NCI-H1930 (cell line): ENCODE measurements at regions not wholly inside any gene's neighbourhood (a gene's known extent, or its start where the extent isn't known, plus 50 kb on each side); places are given as distances from the start of the nearest gene placed in this dataset.

Experiments
- DNase-seq, 2 experiments: peaks; one replicate each; lab custom pipeline; 2025; lab: John Stamatoyannopoulos, UW

DNA sequence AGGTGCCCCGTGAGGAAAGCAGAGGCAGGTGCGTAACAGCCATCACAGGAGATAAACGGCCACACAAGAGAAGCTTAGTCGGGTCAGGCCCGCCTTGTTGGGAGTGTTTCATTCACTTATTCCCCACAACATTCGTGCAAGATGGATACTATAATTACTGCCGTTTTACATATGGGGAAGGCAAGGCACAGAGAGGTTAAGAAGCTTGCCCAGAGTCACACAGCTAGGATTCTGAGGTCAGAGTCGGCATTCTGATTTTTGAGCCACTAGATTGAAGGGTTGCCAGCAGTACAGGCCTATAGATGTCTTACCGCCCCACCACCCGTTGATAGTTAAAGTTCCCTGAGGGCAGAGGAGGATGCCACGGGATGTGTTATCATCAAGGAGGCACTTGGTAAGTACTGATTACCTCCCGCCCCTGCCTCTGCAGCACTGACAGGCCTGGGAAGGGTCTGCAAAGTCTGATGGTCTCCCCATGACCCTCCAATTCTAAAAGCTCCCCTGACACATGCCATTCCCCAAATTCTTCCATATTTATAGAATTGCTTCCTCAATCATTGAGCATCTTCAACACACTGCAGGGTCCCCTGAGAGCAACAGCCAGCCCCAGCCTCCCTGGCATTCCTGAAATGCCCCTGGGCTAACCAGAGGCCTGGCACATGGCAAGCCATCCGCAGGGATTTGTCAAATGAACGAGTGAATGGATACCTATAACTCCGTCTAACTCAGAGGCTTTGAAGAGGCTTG is 74.7 kb upstream of the CLDN14 start:
- no peak for DNase-seq

GRCh38 chr21:36555199-36555800 is 75.4 kb upstream of the CLDN14 start:
- DNase-seq, result no peak

DNA sequence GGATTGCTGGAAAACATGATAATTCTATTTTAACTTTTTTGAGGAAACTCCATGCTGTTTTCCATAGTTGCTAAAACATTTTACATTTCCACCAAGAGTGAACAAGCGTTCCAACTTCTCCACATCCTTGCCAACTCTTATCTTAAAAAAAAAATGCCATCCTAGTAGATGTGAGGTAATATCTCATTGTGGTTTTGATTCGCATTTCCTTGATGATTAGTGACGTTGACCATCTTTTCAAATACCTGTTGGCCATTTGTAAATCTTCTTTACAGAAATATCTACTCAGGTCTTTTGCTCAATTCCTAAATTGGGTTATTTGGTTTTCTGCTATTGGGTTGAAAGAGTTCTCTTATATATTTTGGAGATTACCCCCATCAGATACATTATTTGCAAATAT is 77.4 kb upstream of the CLDN14 start:
- DNase-seq, result no peak

- no peak for DNase-seq
Observed at GRCh38 chr21:36560933-36561575, 81.1 kb upstream of the CLDN14 start.

DNA sequence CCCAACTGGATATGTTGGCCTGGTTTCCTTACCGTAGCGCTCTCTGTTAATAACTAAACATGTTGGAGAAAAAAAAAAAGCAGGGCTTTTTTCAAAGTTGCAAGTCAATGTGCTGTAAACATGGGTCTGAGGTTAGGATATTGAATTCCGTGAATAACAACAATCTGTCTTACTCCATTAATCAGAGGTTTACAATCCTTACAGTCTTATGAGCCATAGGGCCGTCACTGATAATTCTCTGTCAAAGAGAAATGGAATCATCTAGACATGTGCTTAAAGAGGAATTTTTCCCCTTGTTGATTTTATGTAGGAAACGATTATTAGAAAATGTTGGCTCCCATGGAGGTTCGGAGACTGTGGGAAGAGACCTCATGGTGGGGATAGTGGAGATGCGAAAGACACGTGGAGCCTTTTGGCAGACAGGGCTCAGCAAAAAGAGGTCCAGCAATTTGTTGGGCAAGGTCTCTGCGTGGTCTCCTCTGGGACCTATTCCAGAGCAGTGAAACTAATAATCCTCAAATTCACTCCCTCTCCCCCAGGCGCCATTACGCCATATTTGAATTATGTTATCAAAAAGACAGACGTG is 83.5 kb upstream of the CLDN14 start:
- DNase-seq, result no peak

DNA sequence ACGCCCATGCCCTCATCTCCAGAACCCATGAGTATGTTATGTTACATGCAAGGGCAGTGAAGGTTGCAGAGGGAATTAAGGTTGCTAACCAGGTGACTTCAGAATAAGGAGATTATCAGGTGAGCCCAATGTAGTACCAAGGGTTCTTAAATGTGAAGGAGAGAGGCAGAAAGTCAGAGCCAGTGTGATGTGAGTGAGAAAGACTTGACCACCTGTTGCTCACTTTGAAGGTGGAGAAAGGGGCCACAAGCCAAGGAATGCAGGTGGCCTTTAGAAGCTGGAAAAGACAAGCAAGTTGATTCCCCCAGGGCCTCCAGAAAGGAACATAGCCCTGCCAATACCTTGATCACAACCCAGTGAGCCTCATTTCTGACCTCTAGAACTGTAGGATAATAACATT is 84.7 kb upstream of the CLDN14 start:
- DNase-seq, result no peak

GRCh38 chr21:36565540-36565939 is 85.6 kb upstream of the CLDN14 start:
- DNase-seq, result no peak

DNA sequence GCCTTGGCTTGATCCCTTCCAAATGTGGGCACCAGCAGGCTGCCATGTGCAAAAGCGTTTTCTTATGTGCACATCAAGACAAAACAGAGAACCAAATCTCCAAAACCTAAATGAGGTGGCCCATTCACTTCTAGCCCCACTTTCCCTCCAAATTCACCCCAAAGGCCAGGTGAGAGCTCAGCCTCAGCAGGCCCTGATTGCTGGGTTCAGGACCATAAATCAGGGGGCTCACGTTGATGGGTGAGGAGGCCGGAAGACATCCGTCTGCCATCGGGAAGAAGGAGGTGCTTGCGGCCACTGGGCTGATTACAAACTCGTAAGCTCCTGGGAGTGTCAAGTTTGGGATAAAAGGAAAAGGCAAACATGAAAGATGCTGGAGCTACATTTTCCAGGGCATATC is 86.7 kb upstream of the CLDN14 start:
- no peak for DNase-seq

DNA sequence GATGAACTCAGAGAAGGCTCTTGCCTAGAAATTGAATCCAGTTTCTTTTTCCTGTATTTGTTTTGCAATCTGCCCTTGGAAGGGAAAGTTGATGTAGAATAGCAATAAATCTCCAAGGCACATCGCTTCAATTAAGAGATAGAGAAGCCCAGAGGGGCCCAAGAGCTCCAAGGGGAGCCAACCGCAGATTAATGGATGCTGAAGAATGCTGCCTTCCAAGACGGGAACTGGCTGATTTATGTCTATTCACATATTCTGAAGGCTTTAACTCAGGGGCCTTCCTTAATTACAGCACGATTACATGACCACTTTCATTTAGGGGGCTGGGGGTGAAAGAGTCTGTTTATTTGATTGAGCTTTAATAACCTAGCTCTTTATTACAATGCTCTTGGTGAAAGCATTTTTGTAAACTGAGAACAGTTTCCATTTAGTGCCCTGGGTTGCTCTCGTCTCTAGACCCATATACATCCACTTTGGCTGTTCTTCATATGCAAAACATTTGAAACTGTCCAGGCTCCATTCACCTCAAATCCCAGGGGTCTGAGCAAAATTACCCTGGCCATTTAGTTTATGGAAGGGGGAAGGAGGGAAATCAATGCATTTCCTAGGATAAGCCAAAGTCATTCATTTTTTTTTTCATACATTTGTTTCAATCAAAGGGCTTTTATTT is 87.4 kb upstream of the CLDN14 start:
- no peak for DNase-seq

DNA sequence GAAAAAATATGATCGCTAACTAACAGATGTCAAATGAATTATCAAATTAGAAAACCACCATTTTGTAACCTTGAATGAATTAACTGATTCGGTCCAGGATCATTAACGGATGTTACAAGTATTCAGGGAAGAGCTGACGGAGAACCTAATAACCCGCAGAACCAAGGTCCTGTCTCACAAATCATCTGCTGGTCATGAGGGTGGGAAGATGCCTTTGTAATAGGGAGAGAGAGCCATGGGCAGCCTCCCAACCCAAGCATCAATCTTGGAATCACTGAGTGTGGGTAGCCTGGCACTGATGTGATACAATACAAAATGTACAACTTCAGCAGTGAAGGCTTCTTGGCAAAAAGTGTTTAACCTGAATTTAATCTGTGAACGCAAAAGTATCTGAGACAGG is 89.6 kb upstream of the CLDN14 start:
- no peak for DNase-seq

- DNase-seq, result no peak
Observed at GRCh38 chr21:36571556-36571955, 91.6 kb upstream of the CLDN14 start.

DNA sequence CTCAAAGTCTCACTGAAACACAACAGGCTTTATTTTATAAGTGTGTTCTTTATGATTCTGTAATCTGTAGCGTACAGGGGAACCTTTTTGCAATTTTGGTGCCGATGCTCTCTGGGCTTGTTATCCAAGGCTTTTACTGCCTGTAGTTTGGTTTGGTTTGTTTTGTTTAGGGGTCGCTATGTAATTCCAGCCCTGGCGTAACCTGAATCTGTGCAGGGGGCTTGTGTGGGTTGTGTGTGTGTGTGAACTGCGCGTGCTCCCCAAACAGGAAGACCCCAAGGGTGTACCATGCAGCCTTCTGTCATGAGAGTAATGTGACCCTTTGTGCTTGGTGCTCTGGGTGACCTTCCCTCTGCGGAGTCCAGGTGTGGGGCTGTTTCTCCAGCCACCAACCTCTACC is 92.1 kb upstream of the CLDN14 start:
- no peak for DNase-seq

- no peak for DNase-seq
Observed at GRCh38 chr21:36575306-36575705, 95.4 kb upstream of the CLDN14 start.

- no peak for DNase-seq
Observed at GRCh38 chr21:36576441-36576840, 96.5 kb upstream of the CLDN14 start.

- DNase-seq, result no peak
Observed at GRCh38 chr21:36579898-36580297, 100.0 kb upstream of the CLDN14 start.

DNA sequence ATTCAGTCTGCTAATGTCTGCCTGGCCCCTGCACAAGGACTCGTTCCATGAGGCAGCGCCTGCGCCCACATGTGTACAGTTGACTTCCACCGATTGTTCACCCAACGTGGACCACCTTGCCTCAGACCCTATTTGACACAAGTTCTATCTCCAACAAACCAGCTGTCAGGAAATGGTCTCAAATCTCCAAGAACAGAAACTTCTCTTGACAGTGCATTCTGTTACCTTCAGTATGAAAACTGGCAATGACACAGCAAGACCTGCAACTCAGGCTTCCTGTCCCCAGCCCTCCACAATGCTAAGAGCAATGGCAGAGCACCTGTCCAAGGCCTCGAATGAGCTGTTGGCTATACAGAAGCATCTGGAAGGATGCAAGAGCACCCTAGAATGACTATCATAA is 102.3 kb upstream of the CLDN14 start:
- no peak for DNase-seq

GRCh38 chr21:36583591-36583990 is 103.7 kb upstream of the CLDN14 start:
- no peak for DNase-seq

- no peak for DNase-seq
Observed at GRCh38 chr21:36584980-36585940, 105.3 kb upstream of the CLDN14 start.

GRCh38 chr21:36587388-36587787 is 107.5 kb upstream of the CLDN14 start:
- no peak for DNase-seq

DNA sequence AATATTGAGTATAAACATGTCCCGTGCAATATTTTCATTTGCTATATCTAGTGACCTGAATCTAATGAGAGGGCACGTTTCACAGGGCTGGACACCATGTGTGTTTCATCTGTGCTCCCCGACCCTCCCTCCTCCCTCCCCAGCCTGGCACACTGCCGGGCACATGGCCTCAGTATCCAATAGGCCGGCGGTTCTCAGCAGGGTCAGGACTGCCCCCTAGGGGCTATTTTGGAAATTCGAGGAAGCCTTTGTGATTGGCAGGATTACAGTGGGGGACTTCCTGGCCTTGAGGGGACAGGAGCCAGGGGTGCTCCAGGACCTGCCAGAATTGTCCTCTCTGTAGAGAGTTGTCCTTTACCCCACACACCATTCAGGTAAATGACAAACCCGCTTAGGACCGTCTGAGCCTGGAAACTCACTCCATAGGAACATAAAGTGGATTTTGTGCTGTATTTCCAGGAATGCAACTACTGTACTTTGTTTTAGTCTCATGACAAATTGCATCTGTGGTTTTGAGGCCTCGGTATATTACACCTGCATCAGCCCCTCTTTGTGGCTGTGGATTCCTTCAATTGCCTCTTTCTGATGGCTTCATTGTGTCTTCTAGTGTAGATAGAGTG is 109.5 kb upstream of the SIM2 start:
- no peak for DNase-seq
